ENCODE measurements at regions not wholly inside any gene's neighbourhood (a gene's known extent, or its start where the extent isn't known, plus 50 kb on each side); places are given as distances from the start of the nearest gene placed in this dataset.

- Histone ChIP-seq H3K23ac (ENCODE audit: insufficient read length) (no peak overlapping the region), H4K8ac (ENCODE audit: extremely low read depth, insufficient read depth, low read length) (no peak overlapping the region), H2BK20ac (ENCODE audit: low read length) (no peak overlapping the region), H4K5ac (ENCODE audit: insufficient read length, low read depth, low read length) (no peak overlapping the region), H3K14ac (ENCODE audit: insufficient read length) (no peak overlapping the region), H3K27ac (ENCODE audit: low read depth, low read length) (no peak overlapping the region), H3K56ac (replicated peaks; ENCODE audit: insufficient read length, low read depth, low read length) (no peak overlapping the region), H2BK12ac (ENCODE audit: low read depth, low read length) (no peak overlapping the region), H3K4me2 (ENCODE audit: insufficient read depth in 1 of 2, low read depth in 2 of 2, low read length in 2 of 2) (no peak overlapping the region), H2BK5ac (ENCODE audit: low read depth, low read length) (no peak overlapping the region), H3K18ac (ENCODE audit: extremely low read depth, low read length) (no peak overlapping the region), H3K4ac (replicated peaks; ENCODE audit: insufficient read length, low read depth, low read length) (no peak overlapping the region), H2AFZ (ENCODE audit: low read length) (no peak overlapping the region), H4K91ac (replicated peaks; ENCODE audit: insufficient read length, low read length) (no peak overlapping the region), H3K36me3 (ENCODE audit: control insufficient read depth in 2 of 4, insufficient read depth in 4 of 4, low read length in 3 of 4) (no peaks in the 10 kb centered on the region), H2AK5ac (ENCODE audit: low read depth, low read length) (no peak overlapping the region), H3K9me3 (ENCODE audit: insufficient read depth in 2 of 2, low read depth in 1 of 2, low read length in 1 of 2) (no peaks in the 10 kb centered on the region), H2BK15ac (ENCODE audit: low read length) (no peak overlapping the region), H3K79me2 (ENCODE audit: control insufficient read depth in 1 of 2, insufficient read depth in 2 of 2, low read length in 2 of 2) (no peaks in the 10 kb centered on the region), H3K23me2 (ENCODE audit: low read depth, low read length) (no peaks in the 10 kb centered on the region; the same call in 1 of the 2 replicates), H3K4me1 (replicated peaks in 1 of 4; ENCODE audit: control insufficient read depth in 3 of 4, insufficient read depth in 4 of 4, low read length in 3 of 4) (no peaks in the 10 kb centered on the region), H3K4me3 (ENCODE audit: extremely low read depth in 1 of 4, insufficient read depth in 2 of 4, low read depth in 3 of 4, low read length in 4 of 4) (no peak overlapping the region), H4K20me1 (replicated peaks in 1 of 2; ENCODE audit: control insufficient read depth in 1 of 2, insufficient read depth in 2 of 2, low read length in 2 of 2) (no peaks in the 10 kb centered on the region), H2BK120ac (replicated peaks; ENCODE audit: low read depth, low read length) (no peak overlapping the region), H3K9ac (replicated peaks in 1 of 4; ENCODE audit: extremely low read depth in 1 of 4, low read depth in 3 of 4, low read length in 3 of 4) (no peak overlapping the region), H3K79me1 (ENCODE audit: low read depth, low read length) (no peaks in the 10 kb centered on the region), H3K27me3 (replicated peaks in 1 of 4; ENCODE audit: control insufficient read depth in 3 of 4, extremely low read depth in 1 of 4, insufficient read depth in 3 of 4, low read length in 3 of 4) (no peaks in the 10 kb centered on the region)
- FAIRE-seq (no peak), DNase-seq (ENCODE audit: low read depth in 1 of 2, low spot score in 2 of 2) (no peak)
- TF ChIP-seq ZNF274 (IDR thresholded peaks at IDR 0.05; ENCODE audit: borderline replicate concordance, extremely low read depth, low read length): no peak
- TF ChIP-seq CHD2 (IDR thresholded peaks at IDR 0.05; ENCODE audit: low read length): no peak
- no peak for TF ChIP-seq CEBPB (IDR thresholded peaks at IDR 0.05; ENCODE audit: low read depth, low read length)
- TF ChIP-seq YY1 (IDR thresholded peaks at IDR 0.05; ENCODE audit: low read depth, low read length): no peak
- TF ChIP-seq POU5F1 (IDR thresholded peaks at IDR 0.05; ENCODE audit: low read depth, low read length): no peak
- TF ChIP-seq SRF (IDR thresholded peaks at IDR 0.05; ENCODE audit: low read depth, low read length): no peak
- no peak for TF ChIP-seq ATF3 (IDR thresholded peaks at IDR 0.05; ENCODE audit: insufficient read depth, low read depth, low read length)
- no peak for TF ChIP-seq EP300 (IDR thresholded peaks at IDR 0.05; ENCODE audit: borderline replicate concordance in 1 of 2, low read depth in 2 of 2, low read length in 2 of 2)
- POLR2A ChIA-PET (ENCODE audit: partially characterized antibody): no interaction called here
- CTCF ChIA-PET (ENCODE audit: partially characterized antibody): no interaction called here
- WGBS, 2 experiments (ENCODE audit: extremely low coverage in 1 of 2, insufficient coverage in 1 of 2, insufficient read length in 1 of 2, insufficient replicate concordance in 2 of 2, low coverage in 1 of 2, low lambda C conversion rate in 2 of 2, missing lambda C conversion rate in 1 of 2): 95% methylated on average over 4 of the region's 4 CpGs; no CpG with 5 or more reads in 1 of the 2 experiments
These were observed 405.0 kb upstream of the DDX18 start for GRCh38 chr2:117409443-117409842.
